Stimulated activated effector memory CD8-positive, alpha-beta T cell treated with anti-CD3 and anti-CD28 coated beads, Interleukin-12 subunit alpha, Interleukin-12 subunit beta, amount 100 ng/mL, for 72 hours (primary cell): ENCODE measurements at regions not wholly inside any gene's neighbourhood (a gene's known extent, or its start where the extent isn't known, plus 50 kb on each side); places are given as distances from the start of the nearest gene placed in this dataset.

ENCODE experiments used
- ATAC-seq: fragments of 150-1000 bp; cut with Tn5 transposase; 2 replicates; pipeline ENCODE4 v1.10.0; 2021
- DNase-seq, 2 donors: peaks; one replicate each; pipeline ENCODE4 v3.0.0; 2021 to 2022; ENCODE audit warnings: low spot score in 2 of 2
- H3K27ac Mint-ChIP-seq: one replicate; pipeline ENCODE4 v1.8.0; 2022; ENCODE audit warnings: mild to moderate bottlenecking, mixed read lengths
- H3K36me3 Mint-ChIP-seq: one replicate; pipeline ENCODE4 v1.8.0; 2022; ENCODE audit warnings: mild to moderate bottlenecking, mixed read lengths
- H3K4me1 Mint-ChIP-seq: one replicate; pipeline ENCODE4 v1.8.0; 2022; ENCODE audit warnings: mixed read lengths
- H3K4me3 Mint-ChIP-seq: one replicate; pipeline ENCODE4 v1.8.0; 2022; ENCODE audit warnings: mild to moderate bottlenecking, mixed read lengths
- H3K9me3 Mint-ChIP-seq: one replicate; pipeline ENCODE4 v1.8.0; 2022; ENCODE audit warnings: mixed read lengths

GRCh38 chr20:17012546-17013226 is 214.2 kb upstream of the PCSK2 start:
- Mint-ChIP-seq H3K4me3 (no peak overlapping the region), H3K36me3 (no peaks in the 10 kb centered on the region), H3K27ac (no peak overlapping the region), H3K4me1 (no peaks in the 10 kb centered on the region), H3K9me3 (peaks cover 4% of the 10 kb centered on the region)
- DNase-seq: no peak
- no peak for ATAC-seq

- no peak overlapping the region for H3K4me3 Mint-ChIP-seq
- peaks cover 7% of the 10 kb centered on the region for H3K9me3 Mint-ChIP-seq
- no peak for ATAC-seq
- no peak for DNase-seq
- no peaks in the 10 kb centered on the region for H3K4me1 Mint-ChIP-seq
- H3K36me3 Mint-ChIP-seq: no peaks in the 10 kb centered on the region
- H3K27ac Mint-ChIP-seq: no peak overlapping the region
These were observed 212.6 kb upstream of the PCSK2 start for GRCh38 chr20:17014217-17014616.

- Mint-ChIP-seq H3K9me3 (peaks cover 7% of the 10 kb centered on the region), H3K4me3 (no peak overlapping the region), H3K36me3 (no peaks in the 10 kb centered on the region), H3K4me1 (no peaks in the 10 kb centered on the region), H3K27ac (no peak overlapping the region)
- ATAC-seq (no peak), DNase-seq (no peak)
These were observed 212.0 kb upstream of the PCSK2 start for GRCh38 chr20:17014756-17015366.

- Mint-ChIP-seq H3K4me3 (no peak overlapping the region), H3K4me1 (no peaks in the 10 kb centered on the region), H3K27ac (no peak overlapping the region), H3K36me3 (no peaks in the 10 kb centered on the region), H3K9me3 (peaks cover 7% of the 10 kb centered on the region)
- ATAC-seq (no peak), DNase-seq (no peak)
These were observed 209.6 kb upstream of the PCSK2 start for GRCh38 chr20:17017232-17017631.

- DNase-seq (no peak), ATAC-seq (no peak)
- peaks cover 13% of the 10 kb centered on the region for H3K9me3 Mint-ChIP-seq
- H3K36me3 Mint-ChIP-seq: no peaks in the 10 kb centered on the region
- no peaks in the 10 kb centered on the region for H3K4me1 Mint-ChIP-seq
- H3K27ac Mint-ChIP-seq: no peak overlapping the region
- no peak overlapping the region for H3K4me3 Mint-ChIP-seq
These were observed 205.4 kb upstream of the PCSK2 start for GRCh38 chr20:17021481-17021880.

GRCh38 chr20:17023036-17023435 is 203.8 kb upstream of the PCSK2 start:
- DNase-seq (no peak), ATAC-seq (no peak)
- no peaks in the 10 kb centered on the region for H3K36me3 Mint-ChIP-seq
- H3K9me3 Mint-ChIP-seq: peaks cover 21% of the 10 kb centered on the region
- H3K27ac Mint-ChIP-seq: no peak overlapping the region
- no peaks in the 10 kb centered on the region for H3K4me1 Mint-ChIP-seq
- H3K4me3 Mint-ChIP-seq: no peak overlapping the region

GRCh38 chr20:17023806-17024205 is 203.0 kb upstream of the PCSK2 start:
- H3K9me3 Mint-ChIP-seq: peaks cover 22% of the 10 kb centered on the region
- no peak overlapping the region for H3K4me3 Mint-ChIP-seq
- H3K4me1 Mint-ChIP-seq: no peaks in the 10 kb centered on the region
- DNase-seq (no peak), ATAC-seq (no peak)
- no peaks in the 10 kb centered on the region for H3K36me3 Mint-ChIP-seq
- no peak overlapping the region for H3K27ac Mint-ChIP-seq

- H3K36me3 Mint-ChIP-seq: no peaks in the 10 kb centered on the region
- no peak for DNase-seq
- no peaks in the 10 kb centered on the region for H3K4me1 Mint-ChIP-seq
- no peak overlapping the region for H3K27ac Mint-ChIP-seq
- H3K9me3 Mint-ChIP-seq: peaks cover 20% of the 10 kb centered on the region
- no peak for ATAC-seq
- H3K4me3 Mint-ChIP-seq: no peak overlapping the region
These were observed 202.2 kb upstream of the PCSK2 start for GRCh38 chr20:17024513-17025119.

GRCh38 chr20:17026346-17026745 is 200.5 kb upstream of the PCSK2 start:
- no peak for ATAC-seq
- H3K36me3 Mint-ChIP-seq: no peaks in the 10 kb centered on the region
- H3K9me3 Mint-ChIP-seq: peaks cover 24% of the 10 kb centered on the region
- H3K4me1 Mint-ChIP-seq: no peaks in the 10 kb centered on the region
- no peak overlapping the region for H3K27ac Mint-ChIP-seq
- no peak for DNase-seq
- no peak overlapping the region for H3K4me3 Mint-ChIP-seq

GRCh38 chr20:17029698-17030097 is 197.1 kb upstream of the PCSK2 start:
- H3K9me3 Mint-ChIP-seq: peaks cover 29% of the 10 kb centered on the region
- no peaks in the 10 kb centered on the region for H3K36me3 Mint-ChIP-seq
- H3K27ac Mint-ChIP-seq: no peak overlapping the region
- DNase-seq: no peak
- ATAC-seq: no peak
- H3K4me3 Mint-ChIP-seq: no peak overlapping the region
- H3K4me1 Mint-ChIP-seq: no peaks in the 10 kb centered on the region

- Mint-ChIP-seq H3K27ac (no peak overlapping the region), H3K9me3 (peaks cover 10% of the 10 kb centered on the region), H3K4me1 (no peaks in the 10 kb centered on the region), H3K4me3 (no peak overlapping the region), H3K36me3 (no peaks in the 10 kb centered on the region)
- ATAC-seq (no peak), DNase-seq (no peak)
These were observed 190.3 kb upstream of the PCSK2 start for GRCh38 chr20:17036541-17036940.

GRCh38 chr20:17042122-17042521 is 184.7 kb upstream of the PCSK2 start:
- no peak for ATAC-seq
- H3K4me1 Mint-ChIP-seq: no peaks in the 10 kb centered on the region
- no peaks in the 10 kb centered on the region for H3K36me3 Mint-ChIP-seq
- H3K27ac Mint-ChIP-seq: no peak overlapping the region
- no peak overlapping the region for H3K4me3 Mint-ChIP-seq
- DNase-seq: no peak
- peaks cover 7% of the 10 kb centered on the region for H3K9me3 Mint-ChIP-seq

GRCh38 chr20:17043323-17043722 is 183.5 kb upstream of the PCSK2 start:
- no peak for DNase-seq
- ATAC-seq: no peak

GRCh38 chr20:17044891-17045290 is 181.9 kb upstream of the PCSK2 start:
- DNase-seq (no peak), ATAC-seq (no peak)
- peaks cover 8% of the 10 kb centered on the region for H3K9me3 Mint-ChIP-seq
- no peaks in the 10 kb centered on the region for H3K36me3 Mint-ChIP-seq
- no peak overlapping the region for H3K4me3 Mint-ChIP-seq
- H3K27ac Mint-ChIP-seq: no peak overlapping the region
- no peaks in the 10 kb centered on the region for H3K4me1 Mint-ChIP-seq

More at GRCh38 chr20:17043323-17043722, 183.5 kb upstream of the PCSK2 start:
- Mint-ChIP-seq H3K27ac (no peak overlapping the region), H3K4me3 (no peak overlapping the region), H3K9me3 (peaks cover 10% of the 10 kb centered on the region), H3K4me1 (no peaks in the 10 kb centered on the region), H3K36me3 (no peaks in the 10 kb centered on the region)

GRCh38 chr20:17059465-17059864 is 167.4 kb upstream of the PCSK2 start:
- Mint-ChIP-seq H3K4me1 (no peaks in the 10 kb centered on the region), H3K27ac (no peak overlapping the region), H3K36me3 (no peaks in the 10 kb centered on the region), H3K4me3 (no peak overlapping the region), H3K9me3 (peaks cover 8% of the 10 kb centered on the region)
- DNase-seq: no peak
- no peak for ATAC-seq

- ATAC-seq (no peak), DNase-seq (no peak)
- Mint-ChIP-seq H3K27ac (no peak overlapping the region), H3K36me3 (no peaks in the 10 kb centered on the region), H3K4me3 (no peak overlapping the region), H3K4me1 (no peaks in the 10 kb centered on the region), H3K9me3 (peaks cover 8% of the 10 kb centered on the region)
These were observed 165.1 kb upstream of the PCSK2 start for GRCh38 chr20:17061715-17062114.
